Panc1 (cell line): ENCODE measurements at regions not wholly inside any gene's neighbourhood (a gene's known extent, or its start where the extent isn't known, plus 50 kb on each side); places are given as distances from the start of the nearest gene placed in this dataset.

Experiments
- ATAC-seq: fragments of 200-7000 bp; cut with Tn5 transposase; 2 replicates; pipeline ENCODE4 v1.9.1; 2020; ENCODE audit warnings: mild to moderate bottlenecking, moderate library complexity
- BruUV-seq: library from RNA; stranded (reverse); fragments of 400-500 nt; replicated peaks from 2 replicates; lab custom pipeline; 2021; lab: Mats Ljungman, UMichigan
- CTCF ChIA-PET: fragments of 300-600 bp; sonication (Branson Sonifier 250); formaldehyde crosslinking; loops from one replicate; lab custom pipeline; 2022; ENCODE audit warnings: antibody characterized with exemption; lab: Charles Lee
- POLR2A ChIA-PET: fragments of 300-600 bp; sonication (Branson Sonifier 250); formaldehyde crosslinking; loops from one replicate; lab custom pipeline; 2022; ENCODE audit warnings: antibody characterized with exemption; lab: Charles Lee
- DNase-seq: peaks from one replicate; pipeline ENCODE4 v3.0.0-alpha.2; 2010; ENCODE audit warnings: low read depth, low spot score
- H3K27ac ChIP-seq: 2 replicates; pipeline ENCODE4 v1.5.1; 2011; ENCODE audit warnings: mild to moderate bottlenecking, low read length, inconsistent platforms
- H3K27me3 ChIP-seq: fragments of 200-500 bp; sonication (Bioruptor generic); 2 replicates; pipeline ENCODE4 v1.6.0; 2014; ENCODE audit warnings: low read length, inconsistent platforms; ENCODE audit not compliant: control insufficient read depth, insufficient read depth
- H3K36me3 ChIP-seq: fragments of 200-500 bp; sonication (Bioruptor generic); 2 replicates; pipeline ENCODE4 v1.5.1; 2014; ENCODE audit warnings: inconsistent platforms, mild to moderate bottlenecking, low read length, moderate library complexity; ENCODE audit not compliant: control insufficient read depth, insufficient read depth
- H3K4me1 ChIP-seq: 2 replicates; pipeline ENCODE4 v1.5.1; 2011; ENCODE audit warnings: inconsistent platforms, mild to moderate bottlenecking, low read length, moderate library complexity; ENCODE audit not compliant: control insufficient read depth, insufficient read depth
- H3K4me3 ChIP-seq, 2 experiments: 2 replicates each; pipeline ENCODE4 v1.5.1; 2011 to 2012; ENCODE audit warnings: low read depth in 2 of 2, low read length in 2 of 2, mild to moderate bottlenecking in 2 of 2, inconsistent platforms in 1 of 2, moderate library complexity in 1 of 2
- H3K9me3 ChIP-seq: fragments of 200-500 bp; sonication (Bioruptor generic); 2 replicates; pipeline ENCODE4 v1.5.1; 2014; ENCODE audit warnings: low read depth, mild to moderate bottlenecking, inconsistent platforms, low read length, moderate library complexity; ENCODE audit not compliant: control insufficient read depth, insufficient read depth
- CTCF ChIP-seq: fragments of 450-650 bp; IDR thresholded peaks from 2 replicates; pipeline ENCODE4 v1.5.1; 2017; ENCODE audit warnings: mild to moderate bottlenecking
- POLR2AphosphoS5 ChIP-seq: IDR thresholded peaks from 2 replicates; pipeline ENCODE4 v1.6.1; 2012; ENCODE audit warnings: mild to moderate bottlenecking, low read depth, low read length, moderate library complexity
- REST ChIP-seq, 2 experiments: IDR thresholded peaks; 2 replicates each; pipeline ENCODE4 v1.6.1; 2011 to 2012; ENCODE audit warnings: low read depth in 2 of 2, control low read depth in 1 of 2, low read length in 1 of 2, mild to moderate bottlenecking in 1 of 2, moderate library complexity in 1 of 2; ENCODE audit not compliant: insufficient read depth in 1 of 2
- SIN3A ChIP-seq: IDR thresholded peaks from 2 replicates; pipeline ENCODE4 v1.6.1; 2012; ENCODE audit warnings: low read depth, mild to moderate bottlenecking, low read length, moderate library complexity, borderline replicate concordance; ENCODE audit not compliant: insufficient read depth
- TCF7L2 ChIP-seq: IDR thresholded peaks from 2 replicates; pipeline ENCODE4 v1.6.1; 2011; ENCODE audit warnings: mild to moderate bottlenecking, low read depth, low read length, inconsistent platforms
- in situ Hi-C: cut with HindIII; loops from 2 replicates; pipeline ENCODE4 v1.10.0; 2016; ENCODE audit warnings: low sequenced_read_pairs, low pct_unique_long_range_greater_than_20kb
- intact Hi-C: fragments of 100-400 bp; cut with micrococcal nuclease; formaldehyde crosslinking; loops from one replicate; pipeline ENCODE4 v1.10.0; 2022; ENCODE audit not compliant: unreplicated experiment

GRCh38 chr3:113124256-113124830, 87.0 kb upstream of the BOC start:
- ATAC-seq (no peak), DNase-seq (no peak)
- in situ Hi-C loops (no loop called here), intact Hi-C loops (no loop called here)
- no peak overlapping the region for H3K27ac ChIP-seq
- BruUV-seq: no TSS peak
- TF ChIP-seq REST (IDR thresholded peaks at IDR 0.05; ENCODE audit: insufficient read depth in 1 of 2, low read depth in 2 of 2, low read length in 1 of 2): no peak
- no peak for TF ChIP-seq SIN3A
- TF ChIP-seq TCF7L2: no peak
- TF ChIP-seq CTCF: no peak
- TF ChIP-seq POLR2AphosphoS5: no peak
- no peaks in the 10 kb centered on the region for H3K36me3 ChIP-seq
- no peak overlapping the region for H3K4me3 ChIP-seq
- H3K9me3 ChIP-seq: no peaks in the 10 kb centered on the region
- peaks cover 2% of the 10 kb centered on the region; the same call in 1 of the 2 replicates for H3K27me3 ChIP-seq
- H3K4me1 ChIP-seq: no peaks in the 10 kb centered on the region
- ChIA-PET CTCF (no interaction called here), POLR2A (no interaction called here)

- H3K36me3 ChIP-seq: no peaks in the 10 kb centered on the region
- POLR2A ChIA-PET: no interaction called here
- no peak for DNase-seq
- no peak overlapping the region for H3K27ac ChIP-seq
- H3K27me3 ChIP-seq: peaks cover 2% of the 10 kb centered on the region; the same call in 1 of the 2 replicates
- TF ChIP-seq CTCF: no peak
- no peak for TF ChIP-seq REST (IDR thresholded peaks at IDR 0.05; ENCODE audit: insufficient read depth in 1 of 2, low read depth in 2 of 2, low read length in 1 of 2)
- no peak overlapping the region for H3K4me3 ChIP-seq
- no TSS peak for BruUV-seq
- CTCF ChIA-PET: no interaction called here
- intact Hi-C loops (no loop called here), in situ Hi-C loops (no loop called here)
- no peaks in the 10 kb centered on the region for H3K9me3 ChIP-seq
- H3K4me1 ChIP-seq: no peaks in the 10 kb centered on the region
- ATAC-seq: no peak
Observed at GRCh38 chr3:113125951-113126350, 85.4 kb upstream of the BOC start.
